NCI-H1105 treated with DMSO at 0.1 percent for 48 hours (cell line): ENCODE measurements at regions not wholly inside any gene's neighbourhood (a gene's known extent, or its start where the extent isn't known, plus 50 kb on each side); places are given as distances from the start of the nearest gene placed in this dataset.
"Not testable (repeated sequence)": the region's sequence is repeated elsewhere in the genome, so short reads cannot be mapped to it uniquely, and the experiment has no call there.

ENCODE experiments used
- DNase-seq: peaks from one replicate; lab custom pipeline; 2025; lab: John Stamatoyannopoulos, UW

DNA sequence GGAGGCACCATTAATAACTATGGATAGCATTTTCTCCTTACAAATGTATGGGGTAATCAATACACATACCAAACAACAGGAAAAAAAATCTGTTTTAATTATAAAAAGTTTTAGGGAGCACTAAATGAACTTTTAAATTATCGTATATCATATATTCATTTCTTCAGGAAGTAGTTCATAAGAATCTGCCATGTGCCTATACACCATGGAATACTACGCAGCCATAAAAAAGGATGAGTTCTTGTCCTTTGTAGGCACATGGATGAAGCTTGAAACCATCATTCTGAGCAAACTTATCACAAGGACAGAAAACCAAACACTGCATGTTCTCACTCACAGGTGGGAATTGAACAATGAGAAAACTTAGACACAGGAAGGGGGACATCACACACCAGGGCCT, 162.1 kb upstream of the RASA1 start:
- no peak for DNase-seq

DNA sequence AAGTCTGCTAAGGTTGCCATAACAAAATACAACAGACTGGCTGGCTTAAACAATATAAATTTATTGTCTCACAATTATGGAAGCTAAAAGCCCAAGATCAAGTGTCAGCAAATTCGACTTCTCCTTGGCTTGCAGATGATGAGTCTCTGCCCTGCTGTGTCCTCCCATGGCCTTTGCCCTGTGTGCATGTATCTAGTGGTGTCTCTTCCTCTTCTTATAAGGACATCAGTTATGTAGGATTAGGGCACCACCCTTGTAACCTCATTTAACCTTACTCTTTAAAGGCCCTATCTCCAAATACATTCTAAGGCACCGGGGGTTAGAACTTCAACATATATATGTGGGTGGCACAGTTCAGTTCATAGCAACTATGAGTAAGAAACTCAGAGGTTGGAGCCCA, 157.9 kb upstream of the RASA1 start:
- DNase-seq: no peak

- DNase-seq: no peak
Observed at GRCh38 chr5:87110721-87111120, 157.0 kb upstream of the RASA1 start.

GRCh38 chr5:87113861-87114260, 153.8 kb upstream of the RASA1 start:
- DNase-seq: no peak

DNA sequence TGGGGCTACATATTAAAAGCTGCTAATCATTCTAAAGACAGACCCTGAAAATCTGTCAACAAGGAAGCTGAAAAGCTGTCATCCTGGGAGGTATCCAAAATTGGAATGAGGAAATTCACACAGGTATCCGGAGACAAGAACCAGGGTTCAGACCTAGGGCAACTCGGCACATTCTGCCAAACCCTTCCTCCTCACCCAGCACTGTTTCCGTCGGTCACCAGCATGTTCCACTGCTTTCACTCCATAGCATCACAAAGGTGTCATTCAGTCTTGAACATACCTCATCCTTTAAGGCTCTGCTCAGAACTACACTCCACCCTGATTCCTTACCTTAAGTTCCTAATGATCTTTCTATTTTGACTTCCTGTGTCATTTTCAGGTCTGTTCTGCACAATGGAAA, 153.1 kb upstream of the RASA1 start:
- DNase-seq: no peak

DNA sequence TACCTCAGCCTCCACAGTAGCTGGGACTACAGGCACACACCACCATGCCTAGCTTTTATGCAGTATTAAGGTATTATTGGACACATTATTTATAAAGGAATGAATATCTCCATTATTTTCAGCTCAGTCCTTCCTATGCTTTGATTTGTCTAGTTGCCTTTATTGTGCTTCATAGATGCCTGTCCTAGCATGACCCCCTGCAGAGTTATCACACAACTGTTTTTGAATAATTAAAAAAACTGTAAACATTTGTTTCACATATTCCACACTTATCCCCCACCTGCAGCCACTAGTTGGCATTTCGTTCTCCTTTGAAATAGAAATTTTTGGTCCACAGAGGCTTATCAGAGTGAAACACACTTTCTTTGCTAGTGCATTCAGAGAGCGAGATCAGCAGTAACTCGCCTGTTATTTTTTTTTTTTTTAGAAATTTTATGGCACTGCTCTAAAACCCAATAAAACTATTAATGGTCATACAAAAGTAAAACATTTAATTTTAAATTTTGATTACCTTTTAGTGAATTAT, 151.8 kb upstream of the RASA1 start:
- DNase-seq: no peak

DNA sequence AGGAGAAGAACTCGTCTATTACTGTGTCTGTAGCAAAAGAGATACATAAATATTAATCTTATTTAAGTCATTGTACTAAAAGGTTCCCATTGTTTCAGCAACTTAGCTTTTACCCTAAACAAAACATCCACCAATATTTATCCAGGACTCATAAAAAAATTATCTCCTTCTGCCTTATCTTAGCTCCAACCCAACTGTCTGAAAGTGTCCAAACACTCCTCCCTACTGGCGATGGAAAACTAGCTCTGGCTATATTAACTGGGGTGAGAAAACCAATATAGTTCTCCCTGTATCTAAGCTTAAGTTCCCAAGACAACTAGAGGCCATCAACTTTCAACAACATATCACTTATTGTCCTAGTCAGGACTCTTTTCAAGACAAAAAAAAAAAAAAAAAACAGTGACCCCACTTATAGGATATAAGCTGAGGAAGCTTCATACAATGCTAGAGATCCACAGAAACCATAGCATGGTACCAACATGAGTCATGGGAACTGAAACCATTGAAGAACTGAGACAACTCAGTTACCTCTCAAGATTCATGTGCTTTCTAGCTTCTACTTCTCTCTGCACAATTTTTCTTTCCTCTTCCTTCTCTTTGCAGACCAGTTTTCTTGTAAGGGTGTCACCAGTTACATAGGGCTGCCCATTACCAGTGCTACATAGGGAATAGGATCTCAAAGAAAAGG, 150.7 kb upstream of the RASA1 start:
- DNase-seq: no peak

DNA sequence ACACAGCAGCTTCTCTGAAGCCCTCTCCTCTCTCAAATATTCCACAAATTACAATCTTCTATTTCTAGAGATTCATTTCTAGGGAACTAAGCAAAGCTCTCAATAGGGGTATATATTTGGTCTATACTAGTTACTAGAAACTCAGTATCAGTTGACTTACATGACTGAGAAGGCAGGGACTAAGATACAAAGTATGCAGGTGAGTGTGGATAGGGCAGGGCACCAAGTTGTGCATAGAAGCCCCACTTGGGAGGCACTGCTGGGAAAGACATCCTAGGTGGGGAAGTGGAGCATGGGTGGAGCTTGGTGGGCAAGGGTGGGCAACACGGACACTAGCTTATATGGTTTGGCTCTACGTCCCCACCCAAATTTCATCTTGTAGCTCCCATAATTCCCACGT, 148.1 kb upstream of the RASA1 start:
- no peak for DNase-seq

DNA sequence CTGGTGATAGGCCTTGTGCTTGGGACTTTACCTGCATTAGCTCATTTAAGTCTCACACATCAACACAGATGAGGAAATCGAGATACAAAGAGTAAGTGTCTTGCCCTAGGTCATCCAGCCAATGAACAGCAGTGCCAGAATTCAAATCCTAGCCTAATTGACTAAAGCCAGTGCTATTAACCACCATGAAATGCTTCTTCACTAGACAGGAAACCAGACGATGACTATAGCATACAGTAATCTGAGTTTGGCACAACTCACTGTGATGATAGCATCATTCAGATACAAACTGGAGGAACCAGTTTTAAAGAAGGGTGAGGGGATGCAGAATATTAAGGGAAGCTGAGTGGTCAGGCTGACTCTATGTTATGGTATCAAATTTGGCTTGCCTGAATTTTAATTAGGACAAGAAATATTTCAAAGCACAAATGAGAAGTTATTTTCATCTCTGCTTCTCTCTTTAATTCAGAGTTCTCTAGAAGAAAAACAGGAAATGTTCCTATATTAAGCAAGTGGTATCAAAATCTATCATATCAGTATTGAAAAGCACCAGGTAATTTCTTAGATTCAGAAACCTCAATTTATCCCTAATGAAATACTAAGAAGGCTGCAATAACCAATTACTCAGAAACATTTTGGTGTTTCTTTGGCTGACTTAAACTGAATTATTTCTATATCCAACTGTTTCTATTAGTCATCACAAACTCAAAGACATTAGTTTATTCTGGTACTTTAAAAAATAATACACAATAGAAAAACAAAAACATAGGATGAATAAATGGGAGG, 147.0 kb upstream of the RASA1 start:
- DNase-seq: no peak

DNA sequence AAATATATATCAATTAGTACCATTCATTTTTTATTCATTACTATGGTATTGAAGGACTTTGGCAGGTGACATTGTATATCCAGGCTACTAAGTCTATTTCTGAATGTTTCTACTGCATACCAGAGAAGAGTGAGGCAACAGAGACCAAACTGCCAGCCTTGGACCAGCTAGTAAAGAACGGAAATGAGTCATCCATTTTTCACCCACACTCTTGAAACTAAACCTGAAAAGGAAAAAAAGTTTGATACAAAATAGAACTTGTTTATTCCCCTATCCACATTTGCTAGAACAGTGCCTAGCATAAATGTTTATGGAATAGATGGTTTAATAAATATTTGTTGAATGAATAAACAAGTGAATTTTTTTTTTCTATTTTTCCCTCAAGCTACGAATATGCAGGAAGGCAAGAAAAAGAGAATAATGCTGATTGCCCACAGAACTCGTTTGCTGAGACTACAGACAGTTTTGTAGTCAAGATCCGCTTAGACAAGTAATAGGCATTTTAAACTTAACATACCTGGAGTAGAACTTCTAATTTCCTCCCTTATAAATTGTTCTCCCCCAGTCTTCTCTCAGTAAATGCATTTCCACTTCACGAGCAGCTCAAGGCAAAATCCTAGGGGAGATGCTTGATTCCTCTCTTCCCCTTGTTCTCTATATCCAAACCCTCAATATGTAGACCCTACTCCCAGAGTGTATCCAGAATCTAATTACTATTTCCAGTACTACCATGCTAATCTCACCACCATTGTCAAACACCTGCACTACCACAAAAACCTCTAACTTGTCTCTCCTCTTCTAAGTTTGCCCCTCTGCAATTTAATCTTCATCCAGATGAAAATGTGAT, 146.2 kb upstream of the RASA1 start:
- no peak for DNase-seq

- DNase-seq: no peak
Observed at GRCh38 chr5:87122151-87122977, 145.3 kb upstream of the RASA1 start.

GRCh38 chr5:87125766-87126165, 141.9 kb upstream of the RASA1 start:
- DNase-seq: no peak

DNA sequence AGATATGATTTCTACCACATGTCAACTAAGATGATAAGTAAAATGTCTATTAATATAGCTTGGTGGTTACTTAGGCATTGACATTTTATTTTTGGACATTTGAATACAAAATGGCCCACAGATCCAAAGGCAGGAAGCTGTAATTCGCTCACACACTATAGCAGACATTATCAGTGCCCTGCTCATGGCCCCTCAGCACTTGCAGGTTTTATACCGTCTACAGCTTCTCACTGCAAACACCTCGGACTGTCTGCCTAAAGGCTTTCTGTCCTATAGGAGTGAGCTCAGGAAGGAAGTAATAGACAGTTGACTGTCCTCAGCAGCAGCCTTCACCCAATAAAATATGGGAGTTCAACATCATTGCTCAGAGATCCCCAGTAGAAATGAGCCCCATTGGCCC, 140.8 kb upstream of the RASA1 start:
- no peak for DNase-seq

DNA sequence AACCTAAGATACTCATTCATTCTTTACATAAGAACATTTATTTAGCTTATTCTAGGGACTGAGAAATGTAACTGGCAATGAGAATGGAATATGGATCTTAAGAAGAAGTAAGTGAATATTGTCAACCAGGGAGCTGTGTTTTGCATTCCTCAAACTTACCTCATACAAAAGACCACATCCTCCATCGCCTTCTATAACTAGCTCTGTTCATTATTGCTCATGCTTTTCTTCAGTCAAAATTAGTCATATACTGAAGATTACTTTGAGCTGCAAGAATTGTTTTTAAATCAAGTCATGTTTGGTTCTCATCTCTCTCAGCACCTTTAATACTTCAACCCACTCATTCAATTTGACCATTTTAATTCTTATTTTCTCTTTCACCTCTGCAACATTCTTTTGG, 140.3 kb upstream of the RASA1 start:
- no peak for DNase-seq

GRCh38 chr5:87127956-87128687, 139.6 kb upstream of the RASA1 start:
- DNase-seq: peak; percentile 42

DNA sequence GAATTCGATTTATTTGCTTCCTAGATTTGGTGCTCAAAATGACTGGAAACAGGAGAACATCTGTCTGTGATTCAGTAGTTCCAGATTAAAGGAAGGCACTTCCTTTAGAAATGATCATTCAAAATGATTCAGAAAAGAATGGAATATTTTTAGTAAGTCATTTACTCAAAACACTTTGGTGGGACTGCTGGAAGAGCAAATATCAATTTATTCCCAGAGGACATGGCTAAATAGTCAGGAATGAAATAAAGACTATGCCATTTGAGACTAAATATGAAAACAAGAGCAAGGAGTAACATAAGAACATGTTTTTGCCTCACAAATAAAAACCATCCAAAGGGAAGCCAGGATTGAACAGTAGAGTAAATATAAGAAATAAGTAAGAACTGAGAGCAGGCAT, 138.6 kb upstream of the RASA1 start:
- DNase-seq: no peak

DNA sequence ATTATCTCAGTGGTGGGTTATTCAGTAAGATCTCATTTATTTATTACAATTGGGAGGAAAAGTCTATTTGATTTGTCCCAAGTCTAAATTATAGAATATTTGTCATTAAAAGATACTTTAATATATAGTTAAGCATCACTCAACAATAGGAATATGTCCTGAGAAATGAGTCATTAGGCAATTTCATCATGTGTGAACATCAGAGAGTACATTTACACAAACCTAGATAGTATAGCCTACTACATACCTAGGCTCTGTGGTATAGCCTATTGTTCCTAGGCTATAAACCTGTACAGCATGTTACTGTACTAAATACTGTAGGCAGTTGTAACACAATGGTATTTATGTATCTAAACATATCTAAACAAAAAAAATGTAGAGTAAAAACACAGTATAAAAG, 135.0 kb upstream of the RASA1 start:
- no peak for DNase-seq

DNA sequence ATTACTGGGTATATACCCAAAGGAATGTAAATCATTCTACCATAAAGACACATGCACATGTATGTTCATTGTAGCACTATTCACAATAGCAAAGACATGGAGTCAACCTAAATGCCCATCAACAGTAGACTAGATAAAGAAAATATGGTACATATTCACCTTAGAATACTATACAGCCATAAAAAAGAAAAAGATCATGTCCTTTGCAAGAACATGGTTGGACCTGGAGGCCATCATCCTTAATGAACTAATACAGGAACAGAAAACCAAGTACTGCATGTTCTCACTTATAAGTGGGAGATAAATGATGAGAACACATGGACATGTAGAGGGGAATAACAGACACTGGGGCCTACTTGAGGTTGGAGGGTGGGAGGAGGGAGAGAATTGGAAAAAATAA, 133.2 kb upstream of the RASA1 start:
- not testable (repeated sequence) for DNase-seq

DNA sequence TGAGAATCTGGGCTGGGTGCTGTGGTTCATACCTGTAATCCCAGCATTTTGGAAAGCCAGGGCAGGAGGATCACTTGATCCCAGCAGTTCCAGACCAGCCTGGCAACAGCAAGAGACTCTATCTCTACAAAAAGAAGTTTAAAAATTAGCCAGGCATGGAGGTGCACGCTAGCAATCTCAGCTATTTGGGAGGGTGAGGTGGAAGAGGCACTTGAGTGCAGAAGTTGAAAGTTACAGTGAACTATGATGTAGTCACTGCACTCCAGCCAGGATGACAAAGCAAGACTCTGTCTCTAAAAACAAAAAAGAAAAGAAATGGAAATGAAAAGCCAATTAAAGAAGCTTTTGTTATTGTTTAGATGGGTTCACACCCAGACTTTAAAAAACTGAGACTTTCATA, 131.6 kb upstream of the RASA1 start:
- DNase-seq: no peak

GRCh38 chr5:87136733-87137132, 130.9 kb upstream of the RASA1 start:
- no peak for DNase-seq

DNA sequence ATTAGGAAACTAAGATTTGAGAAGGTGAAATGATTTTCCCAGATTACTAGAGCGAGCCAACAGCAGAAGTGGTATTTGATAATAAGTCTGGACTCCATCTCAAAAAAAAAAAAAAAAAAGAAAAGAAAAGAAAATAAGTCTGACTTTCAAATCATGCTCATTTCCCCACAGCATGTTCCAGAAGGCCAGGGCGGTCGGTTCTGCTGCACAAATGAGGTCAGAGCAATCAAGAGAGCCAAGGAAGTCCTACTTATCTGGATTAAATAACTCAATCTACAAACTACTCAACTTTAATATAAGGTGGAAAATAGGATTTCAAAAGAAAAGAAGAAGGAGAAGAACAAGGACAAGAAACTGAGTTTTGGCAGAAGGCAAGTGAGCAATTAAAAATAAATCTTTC, 130.4 kb upstream of the RASA1 start:
- DNase-seq: no peak
